Activated CD4-positive, alpha-beta T cell treated with anti-CD3 and anti-CD28 coated beads for 24 hours (primary cell): ENCODE measurements at regions not wholly inside any gene's neighbourhood (a gene's known extent, or its start where the extent isn't known, plus 50 kb on each side); places are given as distances from the start of the nearest gene placed in this dataset.

Source experiments
- DNase-seq, 2 donors: peaks; one replicate each; pipeline ENCODE4 v3.0.0-alpha.2; 2020; ENCODE audit warnings: low read depth in 2 of 2

- DNase-seq, result no peak
These were observed 291.0 kb downstream of the CHRM3 start for GRCh38 chr1:239677362-239677761.

- DNase-seq, result no peak
These were observed 291.8 kb downstream of the CHRM3 start for GRCh38 chr1:239678181-239678580.

GRCh38 chr1:239682046-239682445 is 295.7 kb downstream of the CHRM3 start:
- DNase-seq, result no peak

GRCh38 chr1:239682960-239683359 is 296.6 kb downstream of the CHRM3 start:
- no peak for DNase-seq

- DNase-seq, result no peak
These were observed 300.0 kb downstream of the CHRM3 start for GRCh38 chr1:239686386-239686785.

- no peak for DNase-seq
These were observed 309.9 kb downstream of the CHRM3 start for GRCh38 chr1:239696317-239696716.

GRCh38 chr1:239700667-239701066 is 314.3 kb downstream of the CHRM3 start:
- DNase-seq, result no peak

GRCh38 chr1:239703075-239703474 is 316.7 kb downstream of the CHRM3 start:
- DNase-seq, result no peak

- no peak for DNase-seq
These were observed 320.0 kb downstream of the CHRM3 start for GRCh38 chr1:239706245-239706892.

- no peak for DNase-seq
These were observed 321.2 kb downstream of the CHRM3 start for GRCh38 chr1:239707615-239708014.

- no peak for DNase-seq
These were observed 322.3 kb downstream of the CHRM3 start for GRCh38 chr1:239708622-239709021.

- DNase-seq, result no peak
These were observed 325.4 kb downstream of the CHRM3 start for GRCh38 chr1:239711768-239712167.

GRCh38 chr1:239717097-239717917 is 330.9 kb downstream of the CHRM3 start:
- DNase-seq, result no peak

GRCh38 chr1:239717918-239718184 is 331.5 kb downstream of the CHRM3 start:
- DNase-seq, result no peak

- DNase-seq, result no peak
These were observed 332.2 kb downstream of the CHRM3 start for GRCh38 chr1:239718571-239718970.

GRCh38 chr1:239718997-239719628 is 332.7 kb downstream of the CHRM3 start:
- DNase-seq, result no peak

GRCh38 chr1:239719642-239720258 is 333.4 kb downstream of the CHRM3 start:
- no peak for DNase-seq

- DNase-seq, result no peak
These were observed 335.7 kb downstream of the CHRM3 start for GRCh38 chr1:239722035-239722434.

GRCh38 chr1:239723776-239724367 is 337.5 kb downstream of the CHRM3 start:
- DNase-seq, result no peak

- DNase-seq, result no peak
These were observed 339.0 kb downstream of the CHRM3 start for GRCh38 chr1:239725371-239725770.

- DNase-seq, result no peak
These were observed 339.6 kb downstream of the CHRM3 start for GRCh38 chr1:239725933-239726332.

GRCh38 chr1:239730378-239730777 is 344.0 kb downstream of the CHRM3 start:
- no peak for DNase-seq
